ENCODE measurements at regions not wholly inside any gene's neighbourhood (a gene's known extent, or its start where the extent isn't known, plus 50 kb on each side); places are given as distances from the start of the nearest gene placed in this dataset.

GRCh38 chr16:10317425-10318001 is 68.3 kb upstream of the ATF7IP2 start:
- no peak for DNase-seq (ENCODE audit: low spot score)

- no peak for DNase-seq (ENCODE audit: low spot score)
Observed at GRCh38 chr16:10318798-10319500, 66.9 kb upstream of the ATF7IP2 start.

DNA sequence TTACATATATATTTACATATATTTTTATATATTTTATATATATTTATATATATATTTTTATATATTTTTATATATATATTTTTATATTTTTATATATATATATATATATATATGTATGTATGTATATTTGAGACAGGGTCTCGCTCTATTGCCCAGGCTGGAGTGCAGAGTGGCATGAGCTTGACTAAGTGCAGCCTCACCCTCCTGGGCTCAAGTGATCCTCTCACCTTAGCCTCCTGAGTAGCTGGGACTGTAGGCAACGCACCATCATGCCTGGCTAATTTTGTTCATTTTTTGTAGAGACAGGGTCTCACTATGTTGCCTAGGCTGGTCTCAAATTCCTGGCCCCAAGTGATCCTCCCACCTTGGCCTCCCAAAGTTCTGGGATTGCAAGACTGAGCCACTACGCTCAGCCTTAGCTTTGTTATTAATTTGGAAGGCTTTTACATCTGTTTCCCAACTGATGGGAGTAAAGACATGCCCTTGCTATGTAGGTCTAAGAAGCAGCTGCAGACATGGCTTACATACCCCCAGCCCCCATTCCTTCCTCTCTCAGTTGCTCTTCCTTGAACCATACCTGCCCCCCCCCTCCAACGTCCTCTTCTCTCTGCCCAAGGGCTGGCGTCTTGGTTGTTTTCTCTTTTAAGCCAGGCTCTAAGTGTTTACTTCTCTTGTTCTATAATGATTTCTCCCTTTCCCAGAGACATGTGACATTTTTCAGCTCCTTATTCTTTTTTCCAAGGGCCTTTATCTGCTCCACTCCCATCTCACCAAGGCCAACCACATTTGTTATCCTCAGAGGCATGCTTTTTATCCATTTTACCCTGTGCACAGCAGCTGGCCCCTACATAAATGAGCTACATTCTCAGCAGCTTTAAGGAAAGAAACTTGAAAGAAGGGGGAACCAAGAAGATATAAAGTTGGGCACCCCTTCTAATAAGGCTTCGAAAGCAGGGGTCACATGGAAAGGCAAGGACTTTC is 64.2 kb upstream of the ATF7IP2 start:
- no peak for DNase-seq (ENCODE audit: low spot score)

DNA sequence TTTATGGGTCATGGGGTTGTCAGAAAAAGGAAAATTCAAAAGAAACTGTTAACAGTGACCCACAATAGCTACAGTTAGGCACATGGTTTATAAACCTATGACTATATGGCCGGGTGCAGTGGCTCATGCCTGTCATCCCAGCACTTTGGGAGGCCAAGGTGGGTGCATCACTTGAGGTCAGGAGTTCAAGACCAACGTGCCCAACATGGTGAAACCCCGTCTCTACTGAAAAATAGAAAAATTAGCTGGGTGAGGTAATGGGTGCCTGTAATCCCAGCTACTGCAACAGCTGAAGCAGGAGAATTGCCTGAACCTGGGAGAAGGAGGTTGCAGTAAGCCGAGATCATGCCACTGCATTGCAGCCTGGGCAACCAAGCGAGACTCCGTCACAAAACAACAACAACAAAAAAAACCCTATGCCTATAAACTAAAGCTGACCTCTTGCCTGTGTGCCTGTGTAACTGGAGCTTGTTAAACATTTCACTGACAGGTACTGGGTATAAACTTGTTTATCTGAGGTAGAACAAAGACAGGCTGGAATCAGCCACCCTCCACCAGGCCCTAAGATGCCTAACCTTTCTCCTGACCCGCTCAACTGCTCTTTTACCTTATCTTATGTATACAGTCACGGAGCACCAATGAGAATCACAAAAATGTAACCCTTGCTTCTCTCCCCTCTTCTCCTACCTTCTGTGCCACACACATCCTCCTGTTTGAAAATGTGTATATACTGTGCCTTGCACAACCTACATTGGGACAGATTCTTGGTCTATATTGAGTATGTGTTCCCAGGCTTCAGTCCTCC is 62.9 kb upstream of the ATF7IP2 start:
- no peak for DNase-seq (ENCODE audit: low spot score)

GRCh38 chr16:10323528-10323869 is 62.4 kb upstream of the ATF7IP2 start:
- no peak for DNase-seq (ENCODE audit: low spot score)

DNA sequence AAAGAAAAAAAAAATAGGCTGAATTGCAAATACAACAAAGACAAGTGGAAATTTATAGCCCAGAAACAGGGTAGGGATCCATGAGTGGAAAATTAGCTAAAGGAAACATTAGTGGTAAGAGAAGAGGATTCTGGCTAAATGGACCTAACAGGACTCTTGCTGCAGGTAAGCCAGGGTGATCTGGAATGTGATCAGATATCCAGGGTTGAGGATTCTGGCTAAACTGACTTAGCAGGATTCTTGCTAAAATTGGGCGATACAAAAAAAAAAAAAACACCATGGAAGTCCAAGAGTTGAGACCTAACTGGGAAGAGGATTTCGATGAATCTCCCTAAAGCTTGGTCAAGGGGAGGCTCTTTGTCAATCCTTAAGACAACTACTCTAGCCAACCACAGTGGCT is 61.7 kb upstream of the ATF7IP2 start:
- DNase-seq (ENCODE audit: low spot score), result no peak

GRCh38 chr16:10325783-10326543 is 59.9 kb upstream of the ATF7IP2 start:
- no peak for DNase-seq (ENCODE audit: low spot score)

DNA sequence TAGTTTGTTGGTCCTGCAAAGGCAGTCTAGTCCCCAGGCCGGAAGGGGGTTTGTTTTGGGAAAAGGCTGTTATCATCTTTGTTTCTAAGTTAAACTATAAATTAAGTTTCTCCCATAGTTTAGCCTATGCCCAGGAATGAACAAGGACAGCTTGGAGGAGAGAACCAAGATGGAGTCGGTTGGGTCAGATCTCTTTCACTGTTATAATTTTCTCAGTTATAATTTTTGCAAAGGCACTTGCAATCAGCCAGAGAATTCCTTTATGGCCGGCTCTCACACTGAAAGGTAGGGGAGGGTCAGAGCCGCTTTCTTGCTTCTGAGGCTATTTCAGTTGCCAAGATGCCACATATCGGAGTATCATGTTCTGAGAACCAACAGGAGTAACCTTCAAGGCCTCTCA is 59.2 kb upstream of the ATF7IP2 start:
- DNase-seq (ENCODE audit: low spot score), result no peak

- DNase-seq (ENCODE audit: low spot score), result peak; percentile 13
Observed at GRCh38 chr16:10328291-10328690, 57.6 kb upstream of the ATF7IP2 start.

DNA sequence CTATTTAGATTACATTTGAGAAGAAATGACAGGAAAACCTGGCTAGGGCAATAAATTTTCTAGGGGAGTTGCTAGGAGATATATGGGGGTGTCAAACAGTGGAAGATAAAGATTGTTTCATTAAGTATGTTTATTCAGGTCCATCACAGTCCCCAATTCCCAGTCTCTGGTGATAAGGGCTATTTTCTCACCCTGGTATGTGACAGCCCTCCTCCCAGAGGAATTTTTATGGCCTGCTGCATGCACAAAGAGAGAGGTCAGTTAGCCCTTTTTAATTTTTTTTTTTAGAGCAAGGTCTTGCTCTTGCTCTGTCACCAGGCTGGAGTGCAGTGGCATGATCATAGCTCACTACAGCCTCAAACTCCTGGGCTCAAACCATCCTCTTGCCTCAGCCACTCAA is 53.6 kb upstream of the ATF7IP2 start:
- no peak for DNase-seq (ENCODE audit: low spot score)

DNA sequence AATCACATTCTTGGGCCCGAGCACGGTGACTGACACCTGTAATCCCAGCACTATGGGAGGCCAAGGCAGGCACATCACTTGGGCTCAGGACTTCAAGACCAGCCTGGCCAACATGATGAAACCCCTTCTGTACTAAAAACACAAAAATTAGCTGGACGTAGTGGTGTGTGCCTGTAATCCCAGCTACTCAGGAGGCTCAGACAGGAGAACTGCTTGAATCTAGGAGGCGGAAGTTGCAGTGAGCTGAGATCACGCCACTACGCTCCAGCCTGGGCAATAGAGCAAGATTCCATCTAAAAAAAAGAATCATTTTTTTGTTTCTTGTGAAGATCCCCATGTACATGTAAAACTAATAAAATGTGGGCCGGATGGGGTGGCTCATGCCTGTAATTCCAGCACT is 53.1 kb upstream of the ATF7IP2 start:
- DNase-seq (ENCODE audit: low spot score), result no peak

- no peak for DNase-seq (ENCODE audit: low spot score)
Observed at GRCh38 chr16:10333321-10334032, 52.4 kb upstream of the ATF7IP2 start.

- no peak for DNase-seq (ENCODE audit: low spot score)
Observed at GRCh38 chr16:10335681-10336080, 50.2 kb upstream of the ATF7IP2 start.

Measured in AG20443 (cell line).